HG03159 (cell line): ENCODE measurements at regions not wholly inside any gene's neighbourhood (a gene's known extent, or its start where the extent isn't known, plus 50 kb on each side); places are given as distances from the start of the nearest gene placed in this dataset.
"Not testable (repeated sequence)": the region's sequence is repeated elsewhere in the genome, so short reads cannot be mapped to it uniquely, and the experiment has no call there.

Source experiments
- ATAC-seq: cut with Tn5 transposase; IDR thresholded peaks from one replicate; pipeline ENCODE4 v1.9.1; 2021; ENCODE audit warnings: mild to moderate bottlenecking, moderate library complexity; ENCODE audit not compliant: unreplicated experiment

DNA sequence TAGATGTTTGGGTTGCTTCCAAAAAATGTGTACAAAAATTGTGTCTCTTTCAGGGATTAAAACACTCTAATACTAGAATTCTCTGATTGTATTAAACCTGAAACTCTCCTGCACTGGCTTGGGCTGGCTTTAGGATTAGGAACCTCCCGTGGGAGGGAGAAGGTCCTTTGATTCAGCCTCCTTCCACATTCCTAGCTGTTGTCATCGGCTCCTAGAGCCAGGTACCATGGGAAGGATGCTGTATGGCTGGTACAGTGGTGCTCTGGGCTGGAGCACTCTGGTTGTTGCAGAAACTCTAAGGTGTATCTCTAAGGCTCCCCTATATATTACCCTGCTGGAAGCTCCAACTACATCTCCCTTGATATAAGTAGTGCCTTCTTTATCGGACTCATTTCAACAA, 245.2 kb upstream of the FOXK1 start:
- ATAC-seq, result no peak

DNA sequence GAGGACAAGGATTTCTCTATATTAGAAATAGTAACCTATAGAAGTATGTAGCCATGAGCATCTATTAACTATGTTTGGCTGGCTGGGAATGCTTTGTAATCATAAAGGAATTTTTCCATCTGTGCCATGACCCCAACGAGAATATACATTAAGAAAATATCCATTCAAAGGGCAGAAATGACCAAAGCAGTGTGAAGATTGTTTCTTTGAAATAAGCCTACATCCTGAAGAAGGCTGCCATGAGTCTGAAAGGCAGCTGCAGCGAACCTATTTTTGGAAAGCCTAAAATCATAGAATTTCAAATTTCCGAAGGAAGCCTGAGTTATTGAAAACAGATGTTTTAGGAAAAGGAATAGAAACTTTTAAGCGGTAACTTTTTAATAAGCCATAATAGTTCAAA, 244.2 kb upstream of the FOXK1 start:
- ATAC-seq, result no peak

DNA sequence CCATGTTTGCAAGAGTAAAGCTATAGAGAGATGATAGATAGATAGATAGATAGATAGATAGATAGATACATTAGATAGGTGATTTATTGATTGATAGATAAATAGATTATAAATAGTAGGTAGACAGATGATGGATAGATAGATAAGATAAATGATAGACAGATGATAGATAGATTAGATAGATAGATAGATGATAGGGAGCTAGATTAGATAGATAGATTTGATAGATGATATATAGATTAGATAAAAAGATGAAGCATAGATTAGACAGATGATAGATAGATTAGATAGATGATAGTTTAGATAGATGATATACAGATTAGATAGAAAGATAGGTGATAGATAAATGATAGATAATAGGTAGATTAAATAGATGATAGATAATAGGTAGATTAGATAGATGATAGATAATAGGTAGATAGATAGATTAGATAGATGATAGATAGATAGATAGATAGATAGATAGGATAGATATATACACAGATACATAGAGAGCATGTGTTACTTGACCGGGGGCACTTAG, 243.3 kb upstream of the FOXK1 start:
- no peak for ATAC-seq

DNA sequence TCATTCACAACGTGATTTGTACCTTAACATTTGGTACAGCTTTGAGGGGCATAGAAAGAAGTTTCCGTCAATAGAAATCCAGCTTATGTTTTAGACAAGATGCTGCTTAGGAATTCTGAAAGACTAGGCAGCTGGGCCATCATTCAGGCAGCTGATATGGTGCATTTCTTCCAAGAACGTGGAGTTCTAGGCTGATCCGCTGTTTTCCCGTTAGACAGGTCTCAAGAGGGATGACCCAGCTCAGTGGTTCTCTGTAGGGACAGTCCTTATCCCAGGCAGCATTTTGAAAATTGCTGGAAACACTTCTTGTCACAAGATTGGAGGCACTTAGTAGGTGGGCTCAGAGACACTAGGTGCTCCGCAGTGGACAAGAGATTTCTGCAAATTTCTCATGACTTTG, 242.7 kb upstream of the FOXK1 start:
- no peak for ATAC-seq

DNA sequence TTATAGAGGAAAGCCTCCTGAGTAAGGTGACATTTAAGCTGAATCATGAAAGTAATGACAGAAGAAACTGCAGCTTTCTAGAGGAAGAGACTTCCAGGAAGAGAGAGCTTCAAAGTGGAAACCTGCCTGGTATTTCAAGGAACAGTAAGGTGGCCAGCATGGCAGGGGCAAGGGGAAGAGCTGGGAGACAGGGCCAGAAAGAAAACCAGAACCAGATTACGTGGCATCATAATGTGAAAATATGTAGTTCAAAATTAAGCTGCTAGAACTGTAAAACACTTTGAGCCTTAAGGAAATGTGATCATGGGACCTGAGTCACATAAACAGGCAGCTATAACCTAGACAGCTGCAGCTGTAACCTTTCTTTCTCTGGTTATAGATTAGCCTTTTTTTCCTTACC, 238.0 kb upstream of the FOXK1 start:
- ATAC-seq, result no peak

DNA sequence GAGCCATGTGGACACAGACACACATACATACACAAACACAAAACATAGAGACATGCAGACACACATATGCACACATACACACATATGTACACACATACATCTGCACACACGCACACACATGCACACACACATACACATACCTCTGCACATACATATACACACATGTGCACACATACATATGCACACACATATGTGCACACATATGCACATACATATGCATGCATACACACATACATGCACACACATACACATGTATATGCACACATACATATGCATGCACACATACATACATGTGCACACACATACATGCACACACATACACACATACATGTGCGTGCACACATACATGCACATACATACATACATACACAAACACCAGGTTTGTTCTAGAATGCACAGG, 236.3 kb upstream of the FOXK1 start:
- ATAC-seq, result no peak

DNA sequence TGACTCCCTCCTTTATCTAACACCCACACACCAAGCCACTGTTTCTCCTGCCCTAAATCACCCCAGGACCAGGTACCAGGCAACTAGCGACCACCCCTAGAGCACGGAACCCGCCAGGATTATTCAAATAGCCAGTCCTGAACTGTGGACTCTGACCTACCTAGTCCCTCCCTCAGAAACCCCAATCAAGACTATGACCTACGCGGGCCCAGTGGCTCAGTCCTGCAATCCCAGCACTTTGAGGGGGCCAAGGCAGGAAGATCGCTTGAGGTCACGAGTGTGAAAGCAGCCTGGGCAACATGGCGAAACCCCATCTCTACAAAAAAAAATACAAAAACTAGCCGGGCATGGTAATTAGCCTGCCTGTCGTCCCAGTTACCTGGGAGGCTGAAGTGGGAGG, 232.8 kb upstream of the FOXK1 start:
- ATAC-seq, result no peak

DNA sequence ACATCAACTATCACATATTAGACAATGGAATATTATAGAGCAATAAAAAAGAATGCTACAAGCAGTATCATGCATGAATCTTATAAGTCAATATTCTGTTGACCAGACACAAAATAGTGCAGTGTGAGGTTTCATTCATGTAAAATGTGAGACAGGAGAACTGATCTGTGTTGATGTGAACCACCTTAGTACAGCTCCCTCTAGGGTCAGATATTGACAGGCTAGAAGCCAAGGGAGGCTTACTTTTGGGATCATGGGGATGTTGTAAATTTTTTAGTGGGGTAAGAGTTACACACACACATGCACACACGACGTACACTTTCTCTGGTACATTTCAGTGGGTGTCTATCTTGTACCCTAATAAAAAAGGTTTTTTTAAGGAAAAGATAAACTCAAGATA, 231.6 kb upstream of the FOXK1 start:
- no peak for ATAC-seq

DNA sequence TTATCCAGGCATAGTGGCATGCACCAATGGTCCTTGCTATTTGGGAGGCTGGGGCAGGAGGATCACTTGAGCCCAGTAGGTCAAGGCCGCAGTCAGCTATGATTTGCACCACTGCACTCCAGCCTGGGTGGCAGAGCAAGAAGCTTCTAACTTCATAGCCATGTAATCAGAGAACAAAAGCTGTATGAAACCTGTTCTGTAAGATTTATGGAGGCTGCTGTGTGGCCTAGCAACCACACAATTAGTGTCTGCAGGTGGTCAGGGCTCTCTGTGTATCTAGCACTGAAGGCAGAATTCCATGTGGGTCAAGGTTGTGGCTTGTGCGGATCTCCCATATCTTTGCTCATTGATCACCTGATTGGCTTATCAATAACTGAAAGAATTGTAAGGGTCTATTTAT, 221.5 kb upstream of the FOXK1 start:
- ATAC-seq, result no peak

DNA sequence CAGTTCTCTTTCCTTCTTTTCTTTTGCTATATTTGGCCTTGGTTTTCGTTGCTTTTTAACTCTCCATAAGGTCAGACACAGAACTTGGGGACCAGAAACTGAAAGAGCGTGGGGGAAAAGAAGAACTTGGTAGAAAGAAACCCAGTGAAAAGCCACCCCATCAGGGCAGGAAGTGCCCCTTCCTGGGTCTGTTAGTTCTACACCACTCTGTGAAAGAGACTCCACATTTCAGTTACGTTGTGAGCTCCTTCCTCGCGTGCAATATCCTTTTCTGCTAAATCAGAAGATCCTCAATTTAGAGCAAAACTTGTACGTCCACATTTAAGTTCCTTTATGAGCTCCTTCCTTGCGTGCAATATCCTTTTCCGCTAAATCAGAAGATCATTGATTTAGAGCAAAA, 220.6 kb upstream of the FOXK1 start:
- no peak for ATAC-seq

DNA sequence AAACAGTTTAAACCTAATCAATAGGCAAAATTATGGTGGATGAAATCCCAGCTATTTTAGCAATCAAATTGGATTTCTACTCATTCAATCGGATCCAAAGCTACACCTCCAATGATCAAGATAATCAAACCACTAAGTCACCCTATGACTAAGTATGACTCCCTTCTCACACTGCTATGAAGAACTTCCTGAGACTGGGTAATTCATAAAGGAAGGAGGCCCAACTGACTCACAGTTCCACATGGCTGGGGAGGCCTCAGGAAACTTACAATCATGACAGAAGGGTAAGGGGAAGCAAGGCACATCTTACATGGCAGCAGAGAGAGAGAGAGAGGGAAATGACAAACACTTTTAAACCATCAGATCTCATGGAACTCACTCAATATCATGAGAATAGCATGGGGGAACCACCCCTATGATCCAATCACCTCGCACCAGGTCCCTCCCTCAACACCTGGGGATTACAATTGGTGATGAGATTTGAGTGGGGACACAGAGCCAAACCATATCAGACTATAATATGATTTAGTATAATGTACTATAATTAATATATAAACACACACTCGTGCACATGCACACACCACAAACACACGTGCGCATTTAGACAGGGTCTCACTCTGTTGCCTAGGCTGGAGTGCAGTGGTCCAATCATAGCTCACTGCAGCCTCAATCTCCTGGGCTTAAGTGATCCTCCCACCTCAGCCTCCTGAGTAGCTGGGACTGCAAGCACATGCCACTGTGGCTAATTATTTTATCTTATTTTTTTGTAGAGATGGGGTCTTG, 213.6 kb upstream of the FOXK1 start:
- ATAC-seq, result no peak

DNA sequence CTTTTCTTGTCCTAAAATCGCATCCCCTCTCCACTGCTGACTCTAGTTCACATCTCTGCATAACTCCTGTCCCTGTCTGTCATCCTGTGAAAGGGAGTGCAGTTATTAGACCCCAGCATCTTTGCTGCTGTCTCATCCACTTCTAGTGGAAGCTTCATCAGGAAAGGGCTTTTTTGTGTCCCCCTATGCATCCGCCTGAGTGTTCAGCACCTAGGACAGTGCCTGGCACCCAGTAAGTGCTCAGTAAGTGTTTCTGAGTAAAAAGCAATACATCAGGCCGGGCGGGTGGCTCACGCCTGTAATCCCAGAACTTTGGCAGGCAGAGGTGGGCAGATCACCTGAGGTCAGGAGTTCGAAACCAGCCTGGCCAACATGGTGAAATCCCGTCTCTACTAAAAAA, 211.8 kb upstream of the FOXK1 start:
- no peak for ATAC-seq

DNA sequence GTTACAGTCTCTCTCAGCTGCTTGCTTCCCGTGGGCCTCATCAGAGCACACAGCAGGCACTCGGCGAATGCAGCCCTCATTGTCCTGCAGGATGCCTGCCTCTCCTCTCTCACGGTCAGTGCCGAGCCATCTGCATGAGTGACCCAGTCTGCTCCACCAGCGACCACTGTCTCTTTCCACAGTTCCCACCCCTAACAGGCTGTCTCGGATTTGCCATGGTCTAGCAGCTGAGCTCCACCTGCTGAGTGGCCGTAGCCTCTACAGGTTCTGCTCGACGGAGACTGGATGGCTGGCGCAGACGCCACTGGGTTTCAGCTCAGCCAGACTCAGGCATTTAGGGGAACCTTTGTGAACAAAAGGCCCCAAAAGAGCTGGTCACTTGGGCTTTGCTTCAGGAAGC, 209.4 kb upstream of the FOXK1 start:
- ATAC-seq, result no peak

DNA sequence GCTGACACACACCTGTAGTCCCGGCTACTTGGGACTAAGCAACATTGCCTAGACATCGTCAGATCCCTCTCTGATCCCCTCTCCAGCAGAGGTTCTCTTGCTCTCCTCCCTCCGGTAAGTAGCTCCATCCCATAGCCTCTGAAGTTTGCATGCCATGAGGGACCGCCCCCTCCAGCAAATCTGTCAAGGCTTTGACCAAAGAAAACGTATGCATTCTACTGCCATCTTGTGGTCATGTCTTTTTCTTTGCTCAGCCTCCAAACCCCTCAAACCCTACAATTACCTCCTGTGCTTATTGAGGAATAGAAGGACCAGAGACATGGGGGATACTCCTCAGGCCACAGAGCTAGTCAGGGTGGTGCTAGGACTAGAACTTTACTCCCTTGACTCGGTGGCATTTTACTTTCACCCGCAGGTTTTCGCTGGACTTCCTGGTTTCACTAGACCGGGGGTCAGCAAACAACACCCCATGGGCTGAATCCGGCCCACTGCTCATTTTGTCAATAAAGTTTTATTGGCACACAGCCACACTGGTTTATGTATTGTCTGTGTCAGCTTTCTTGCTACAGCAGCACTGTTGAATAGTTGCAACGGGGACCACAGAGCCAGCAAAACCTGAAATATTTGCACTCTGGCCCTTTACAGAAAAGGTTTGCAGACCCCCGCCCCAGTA, 202.6 kb upstream of the FOXK1 start:
- ATAC-seq, result no peak

DNA sequence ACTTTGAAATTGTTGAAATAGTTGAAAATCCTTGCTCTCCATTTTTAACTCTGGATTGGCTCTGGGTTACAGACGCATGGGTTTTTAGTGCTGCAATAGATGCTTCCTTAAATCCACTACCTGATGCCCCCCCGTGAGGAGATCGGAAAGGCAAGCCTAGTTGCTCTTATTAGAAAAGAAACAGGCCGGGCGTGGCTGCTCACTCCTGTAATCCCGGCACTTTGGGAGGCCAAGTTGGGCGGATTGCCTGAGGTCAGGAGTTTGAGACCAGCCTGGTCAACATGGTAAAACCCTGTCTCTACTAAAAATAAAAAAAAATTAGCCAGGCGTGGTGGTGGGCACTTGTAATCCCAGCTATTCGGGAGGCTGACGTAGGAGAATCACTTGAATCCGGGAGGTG, 202.0 kb upstream of the FOXK1 start:
- not testable (repeated sequence) for ATAC-seq

DNA sequence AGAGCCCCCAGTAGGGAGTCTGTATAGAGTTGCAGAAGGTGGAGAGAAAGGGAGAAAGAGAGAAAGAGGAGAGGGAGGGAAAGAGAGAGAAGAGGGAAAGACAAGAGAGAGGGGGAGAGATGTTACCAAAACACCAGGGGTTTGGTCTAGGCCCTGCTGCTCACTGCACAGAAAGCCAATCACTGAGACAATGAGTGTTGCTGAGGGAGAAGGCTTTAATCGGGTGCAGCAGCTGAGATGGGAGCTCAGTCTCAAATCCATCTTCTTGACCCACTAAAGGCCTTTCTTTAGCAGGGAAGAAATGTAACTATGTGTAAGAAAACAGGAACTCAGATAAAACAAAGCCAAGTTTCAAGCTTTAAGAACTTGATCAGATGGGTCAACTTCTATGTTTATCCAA, 198.2 kb upstream of the FOXK1 start:
- no peak for ATAC-seq

DNA sequence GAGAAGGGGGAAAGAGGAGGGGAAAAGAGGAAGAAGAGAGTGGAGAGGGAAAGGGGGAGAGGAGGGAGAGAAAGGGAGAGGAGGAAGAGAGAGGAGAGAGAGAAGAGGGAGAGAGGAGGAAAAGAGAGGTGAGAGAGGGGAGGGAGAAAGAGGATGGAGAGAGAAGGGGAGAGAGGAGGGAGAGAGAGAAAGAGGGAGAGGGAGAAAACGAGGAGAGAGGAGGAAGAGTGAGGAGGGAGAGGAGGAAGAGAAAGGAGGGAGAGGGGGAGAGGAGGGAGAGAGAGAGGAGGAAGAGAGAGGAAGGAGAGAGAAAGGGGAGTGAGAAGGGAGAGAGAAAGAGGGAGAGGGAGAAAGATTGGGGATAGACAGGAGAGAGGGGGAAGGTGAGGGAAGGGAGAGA, 197.6 kb upstream of the FOXK1 start:
- no peak for ATAC-seq

DNA sequence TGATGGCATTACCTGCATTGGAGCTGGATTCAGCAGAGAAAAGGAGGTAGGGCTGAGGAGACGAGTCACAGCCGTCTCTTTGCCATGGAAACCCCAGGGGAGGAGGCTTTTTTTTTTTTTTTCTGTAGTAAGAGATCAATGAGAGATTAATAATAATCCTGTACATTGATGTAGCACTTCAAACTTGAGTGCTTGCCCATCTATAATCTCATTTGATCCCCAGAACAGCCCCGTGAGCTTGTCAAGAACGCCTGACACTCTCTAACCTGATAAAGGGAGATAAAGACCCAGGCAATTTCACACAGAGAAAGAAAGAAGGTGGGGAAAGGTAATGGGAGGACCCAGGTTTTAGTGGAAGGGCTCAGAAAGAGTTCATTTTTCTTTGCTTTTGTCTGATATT, 195.2 kb upstream of the FOXK1 start:
- ATAC-seq, result no peak

DNA sequence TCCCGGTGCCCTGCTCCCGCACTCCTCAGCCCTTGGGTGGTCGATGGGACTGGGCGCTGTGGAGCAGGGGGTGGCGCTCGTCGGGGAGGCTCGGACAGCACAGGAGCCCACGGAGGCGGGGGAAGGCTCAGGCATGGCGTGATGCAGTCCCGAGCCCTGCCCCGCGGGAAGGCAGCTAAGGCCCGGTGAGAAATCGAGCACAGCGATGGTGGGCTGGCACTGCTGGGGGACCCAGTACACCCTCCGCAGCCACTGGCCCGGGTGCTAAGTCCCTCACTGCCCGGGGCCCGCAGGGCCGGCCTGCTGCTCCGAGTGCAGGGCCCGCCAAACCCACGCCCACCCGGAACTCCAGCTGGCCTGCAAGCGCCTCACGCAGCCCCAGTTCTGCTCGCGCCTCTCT, 185.2 kb upstream of the FOXK1 start:
- ATAC-seq, result not testable (repeated sequence)

DNA sequence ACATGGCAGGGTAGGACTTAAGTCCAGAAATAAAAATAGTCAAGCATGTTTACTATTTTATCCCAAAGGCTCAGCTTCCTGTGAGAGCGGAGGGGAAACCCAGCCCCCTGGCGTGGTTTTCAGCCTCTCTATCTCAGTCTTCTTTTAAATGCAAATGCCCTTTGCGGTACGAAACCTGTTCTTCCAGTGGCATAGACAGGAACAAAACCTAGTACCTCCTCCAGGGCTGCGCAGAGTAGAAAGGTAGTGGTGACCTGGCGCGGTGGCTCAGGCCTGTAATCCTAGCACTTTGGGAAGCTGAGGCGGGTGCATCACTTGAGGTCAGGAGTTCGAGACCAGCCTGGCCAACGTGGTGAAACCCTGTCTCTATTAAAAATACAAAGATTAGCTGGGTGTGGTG, 181.3 kb upstream of the FOXK1 start:
- ATAC-seq, result no peak

DNA sequence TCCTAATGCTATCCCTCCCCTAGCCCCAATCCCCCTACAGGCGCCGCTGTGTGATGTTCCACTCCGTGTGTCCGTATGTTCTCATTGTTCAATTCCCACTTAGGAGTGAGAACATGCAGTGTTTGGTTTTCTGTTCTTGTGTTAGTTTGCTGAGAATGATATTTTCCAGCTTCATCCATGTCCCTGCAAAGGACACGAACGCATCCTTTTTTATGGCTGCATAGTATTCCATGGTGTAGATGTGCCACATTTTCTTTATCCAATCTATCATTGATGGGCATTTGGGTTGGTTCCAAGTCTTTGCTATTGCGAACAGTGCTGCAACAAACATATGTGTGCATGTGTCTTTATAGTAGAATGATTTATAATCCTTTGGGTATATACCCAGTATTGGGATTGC, 174.2 kb upstream of the FOXK1 start:
- not testable (repeated sequence) for ATAC-seq

DNA sequence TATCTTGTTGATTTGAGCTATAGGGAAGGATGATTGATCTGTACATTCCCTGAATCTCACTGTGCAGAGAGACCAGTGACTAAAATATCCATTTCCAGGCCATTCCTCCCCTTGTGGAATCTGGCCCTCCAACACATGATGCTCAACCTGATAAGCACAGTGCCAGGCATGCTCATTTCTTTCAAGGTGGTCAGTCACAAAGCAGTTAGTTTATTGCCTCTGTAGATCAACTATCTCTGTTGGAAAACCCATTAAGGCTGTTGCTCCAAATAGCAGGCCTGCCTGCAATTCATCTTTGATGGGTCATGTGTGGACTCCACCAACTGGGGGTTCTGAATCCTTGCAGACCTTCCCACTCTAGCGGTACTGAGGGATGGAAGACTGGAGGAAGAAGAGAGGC, 168.6 kb upstream of the FOXK1 start:
- no peak for ATAC-seq
